GM21528 (cell line): ENCODE measurements at regions not wholly inside any gene's neighbourhood (a gene's known extent, or its start where the extent isn't known, plus 50 kb on each side); places are given as distances from the start of the nearest gene placed in this dataset.
"Not testable (repeated sequence)": the region's sequence is repeated elsewhere in the genome, so short reads cannot be mapped to it uniquely, and the experiment has no call there.

Source experiments
- ATAC-seq: cut with Tn5 transposase; IDR thresholded peaks from one replicate; pipeline ENCODE4 v1.9.1; 2021; ENCODE audit warnings: mild to moderate bottlenecking, moderate library complexity; ENCODE audit not compliant: unreplicated experiment, low FRiP score

DNA sequence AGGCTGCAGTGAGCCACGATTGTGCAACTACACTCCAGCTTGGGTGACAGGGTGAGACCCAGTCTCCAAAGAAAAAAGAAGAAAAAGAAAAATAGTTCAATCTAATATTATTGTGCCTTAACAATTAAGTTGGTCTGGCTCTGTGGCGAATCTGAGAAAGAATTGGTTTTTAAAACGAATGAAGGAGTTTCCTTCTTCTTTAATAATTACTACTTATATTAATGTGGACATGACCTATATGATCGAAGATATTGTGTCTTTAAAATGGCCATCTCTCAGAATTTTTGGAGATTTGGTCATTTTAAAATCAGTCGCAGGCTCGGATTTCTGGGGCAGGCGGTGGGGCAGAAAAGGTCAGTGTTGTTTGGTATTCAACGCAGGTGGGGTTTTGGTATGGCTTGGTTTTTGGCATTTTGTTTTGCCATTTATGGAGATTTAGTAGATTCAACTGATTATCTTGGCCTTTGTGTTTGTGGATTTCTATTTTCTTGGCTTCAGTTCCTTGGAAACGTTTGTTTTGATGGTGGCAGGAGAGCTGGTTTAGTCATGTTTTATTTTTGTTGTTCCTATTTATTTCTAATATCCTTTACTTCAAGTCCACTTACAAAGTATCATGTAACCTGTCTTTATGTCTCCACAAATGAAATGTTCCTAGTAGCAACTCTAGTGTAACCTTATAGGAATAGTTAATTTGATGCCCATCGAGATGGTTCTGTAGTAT lies 178.8 kb upstream of the MKLN1 start:
- ATAC-seq: no peak

DNA sequence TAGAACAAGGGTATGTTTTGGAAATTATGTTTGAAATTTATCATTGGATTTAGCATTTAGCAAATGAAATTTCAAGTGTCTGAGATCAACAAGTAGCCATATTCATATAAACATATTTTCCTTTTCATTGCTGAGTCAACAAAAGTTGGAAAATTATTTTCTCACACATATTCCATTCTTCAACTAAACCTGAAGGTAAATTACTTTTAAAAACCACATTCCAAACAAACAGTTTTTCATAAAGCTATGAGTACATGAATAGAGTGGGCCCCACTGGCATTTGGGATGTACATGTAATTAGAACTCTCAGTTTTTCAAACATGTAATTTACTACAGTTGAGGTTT lies 178.3 kb upstream of the MKLN1 start:
- no peak for ATAC-seq

DNA sequence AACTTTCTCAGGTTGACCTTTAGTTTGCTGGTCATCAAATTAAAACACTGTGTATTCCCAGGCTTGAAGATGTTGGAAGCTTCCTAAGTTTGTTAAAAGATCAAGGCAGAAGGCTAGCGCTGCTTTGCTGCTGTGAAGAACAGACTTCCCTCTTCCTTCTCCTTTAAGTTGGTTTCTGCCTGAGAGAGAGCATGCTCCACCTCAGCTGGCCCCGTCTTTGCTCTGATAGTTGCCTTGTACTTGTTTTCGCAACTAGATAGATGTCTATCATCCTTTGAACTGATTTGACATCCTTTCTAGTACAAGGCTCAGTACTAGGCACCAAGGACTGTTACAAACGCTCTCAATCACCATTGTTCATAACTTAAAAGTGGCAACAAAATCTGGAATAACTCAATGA lies 177.8 kb upstream of the MKLN1 start:
- ATAC-seq: no peak

DNA sequence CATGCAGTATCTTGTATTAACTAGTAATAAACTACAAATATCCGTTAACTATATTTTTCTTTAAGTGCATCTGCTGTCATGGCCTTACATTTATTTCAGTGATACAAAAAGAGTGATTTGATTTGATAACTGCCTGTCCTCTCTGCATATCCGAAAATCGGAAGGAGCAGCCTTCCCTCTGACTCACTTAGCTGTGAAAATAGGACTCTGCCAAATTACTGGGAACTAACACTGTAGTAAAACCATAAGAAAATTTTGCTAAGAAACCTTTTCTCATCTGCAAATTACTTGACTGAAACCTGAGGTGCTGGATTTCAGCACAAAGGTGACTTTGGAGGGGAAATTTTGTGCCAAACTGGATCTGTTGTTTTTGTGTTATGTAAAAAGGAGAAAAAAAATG lies 176.6 kb upstream of the MKLN1 start:
- ATAC-seq: no peak

DNA sequence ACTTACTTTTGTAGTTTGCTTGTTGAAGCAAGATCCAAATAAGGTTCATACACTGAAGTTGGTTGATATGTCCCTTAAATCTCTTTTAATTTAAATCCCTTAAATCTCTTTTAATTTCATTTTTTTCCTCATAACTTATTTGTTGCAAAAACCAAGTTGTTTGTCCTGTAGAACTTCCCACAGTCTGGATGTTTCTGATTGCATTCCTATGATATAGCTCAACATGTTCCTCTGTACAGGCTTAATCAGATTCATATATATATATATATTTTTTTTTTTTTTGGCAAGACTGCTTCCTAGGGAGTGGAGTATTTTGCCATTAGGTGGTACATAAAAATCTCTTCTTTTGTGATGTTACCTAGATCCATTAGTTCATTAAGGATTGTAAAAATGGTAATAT lies 174.9 kb upstream of the MKLN1 start:
- ATAC-seq: no peak

DNA sequence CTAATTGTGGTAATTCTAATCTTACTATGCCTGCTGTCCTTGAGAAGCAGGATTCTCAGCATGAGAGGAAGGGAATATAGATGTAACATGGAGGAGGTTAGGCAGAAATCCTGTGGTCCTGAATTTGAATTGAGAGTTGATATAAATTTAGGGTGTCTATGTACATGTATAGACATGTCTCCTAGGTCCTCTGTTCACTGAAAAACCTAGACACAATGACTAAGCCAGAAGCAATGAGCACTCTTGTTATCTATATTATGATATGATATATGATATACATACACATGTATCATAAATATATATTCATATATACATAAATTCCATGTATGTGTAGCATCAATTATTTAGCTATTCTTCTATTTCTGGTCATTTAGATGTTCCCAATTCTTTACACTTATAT lies 173.3 kb upstream of the MKLN1 start:
- no peak for ATAC-seq

DNA sequence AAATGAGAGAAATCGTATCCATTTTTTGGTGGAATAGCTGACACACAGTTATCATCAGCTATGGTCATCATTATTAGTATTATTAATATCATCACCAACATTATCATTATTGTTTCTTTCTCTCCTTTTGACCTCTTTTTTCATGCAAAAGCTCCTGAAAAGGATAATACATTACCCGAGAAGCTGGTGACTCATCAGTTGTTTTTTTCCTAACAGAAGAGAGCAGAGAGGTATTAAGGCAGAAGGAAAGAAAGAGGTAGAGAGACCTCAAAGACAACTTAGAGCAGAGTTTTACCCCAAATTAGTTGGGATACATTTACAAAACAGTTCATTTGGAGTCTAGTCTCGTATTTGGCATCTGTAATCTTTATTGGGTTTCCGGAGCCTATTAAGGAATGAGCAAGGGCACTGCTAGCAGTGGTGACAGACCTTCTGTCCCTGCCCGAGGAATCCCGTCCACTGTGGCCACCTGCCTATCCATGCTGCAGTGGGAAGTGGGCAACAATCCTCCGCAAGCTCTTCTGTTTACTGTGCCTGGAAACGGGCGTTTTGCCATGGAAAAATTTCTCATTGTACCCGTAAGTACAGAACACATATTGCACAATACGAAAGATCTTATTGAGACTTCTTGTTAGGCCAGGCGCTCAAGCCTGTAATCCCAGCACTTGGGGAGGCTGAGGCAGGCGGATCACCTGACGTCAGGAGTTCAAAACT lies 170.0 kb upstream of the MKLN1 start:
- no peak for ATAC-seq

DNA sequence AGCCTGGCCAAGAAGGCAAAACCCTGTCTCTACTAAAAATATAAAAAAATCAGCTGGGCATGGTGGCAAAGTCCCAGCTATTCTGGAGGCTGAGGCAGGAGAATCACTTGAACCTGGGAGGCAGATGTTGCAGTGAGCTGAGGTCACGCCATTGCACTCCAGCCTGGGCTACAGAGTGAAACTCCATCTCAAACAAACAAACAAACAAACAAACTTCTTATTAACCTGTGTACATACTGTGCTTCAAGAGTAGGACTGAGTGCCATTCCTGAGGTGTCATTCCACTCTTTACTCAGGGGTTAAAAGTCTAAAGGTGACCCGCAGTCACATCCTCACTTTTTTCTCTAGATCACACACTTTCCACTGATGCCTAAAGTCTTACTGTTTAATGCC lies 169.4 kb upstream of the MKLN1 start:
- ATAC-seq: not testable (repeated sequence)

DNA sequence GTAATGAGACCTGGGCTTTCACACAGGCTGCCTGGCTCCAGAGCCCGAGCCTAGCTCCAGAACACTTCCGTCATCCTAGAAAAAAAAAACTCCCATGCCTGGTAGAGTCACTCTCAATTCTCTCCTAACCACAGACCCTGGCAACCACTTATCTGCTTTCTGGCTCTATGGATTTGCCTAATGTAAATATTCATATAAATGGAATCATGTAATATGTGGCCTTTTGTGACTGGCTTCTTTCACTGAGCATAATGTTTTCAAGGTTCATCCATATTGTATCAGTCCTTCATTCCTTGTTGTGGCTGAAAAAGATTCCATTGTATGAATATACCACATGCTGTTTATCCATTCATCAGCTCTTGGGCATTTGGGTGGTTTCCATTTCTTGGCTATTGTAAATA lies 167.7 kb upstream of the MKLN1 start:
- ATAC-seq: no peak

DNA sequence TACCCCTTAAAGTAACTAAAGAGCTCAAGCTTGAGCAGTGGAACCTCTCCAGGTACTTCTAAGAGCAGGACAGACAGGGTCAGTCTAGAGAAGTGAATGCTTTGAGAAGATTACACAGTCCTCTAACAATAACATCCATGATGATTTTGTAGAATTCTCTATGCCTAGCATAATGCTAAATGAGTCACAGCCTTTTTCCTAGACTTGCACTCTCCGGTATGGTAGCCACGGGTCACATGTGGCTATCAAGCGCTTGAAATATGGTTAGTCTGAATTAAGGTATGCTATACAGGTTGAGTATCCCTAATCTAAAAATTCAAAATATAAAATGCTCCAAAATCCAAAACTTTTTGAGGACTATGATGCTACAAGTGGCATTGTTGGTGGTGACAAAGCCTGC lies 166.6 kb upstream of the MKLN1 start:
- ATAC-seq: no peak

DNA sequence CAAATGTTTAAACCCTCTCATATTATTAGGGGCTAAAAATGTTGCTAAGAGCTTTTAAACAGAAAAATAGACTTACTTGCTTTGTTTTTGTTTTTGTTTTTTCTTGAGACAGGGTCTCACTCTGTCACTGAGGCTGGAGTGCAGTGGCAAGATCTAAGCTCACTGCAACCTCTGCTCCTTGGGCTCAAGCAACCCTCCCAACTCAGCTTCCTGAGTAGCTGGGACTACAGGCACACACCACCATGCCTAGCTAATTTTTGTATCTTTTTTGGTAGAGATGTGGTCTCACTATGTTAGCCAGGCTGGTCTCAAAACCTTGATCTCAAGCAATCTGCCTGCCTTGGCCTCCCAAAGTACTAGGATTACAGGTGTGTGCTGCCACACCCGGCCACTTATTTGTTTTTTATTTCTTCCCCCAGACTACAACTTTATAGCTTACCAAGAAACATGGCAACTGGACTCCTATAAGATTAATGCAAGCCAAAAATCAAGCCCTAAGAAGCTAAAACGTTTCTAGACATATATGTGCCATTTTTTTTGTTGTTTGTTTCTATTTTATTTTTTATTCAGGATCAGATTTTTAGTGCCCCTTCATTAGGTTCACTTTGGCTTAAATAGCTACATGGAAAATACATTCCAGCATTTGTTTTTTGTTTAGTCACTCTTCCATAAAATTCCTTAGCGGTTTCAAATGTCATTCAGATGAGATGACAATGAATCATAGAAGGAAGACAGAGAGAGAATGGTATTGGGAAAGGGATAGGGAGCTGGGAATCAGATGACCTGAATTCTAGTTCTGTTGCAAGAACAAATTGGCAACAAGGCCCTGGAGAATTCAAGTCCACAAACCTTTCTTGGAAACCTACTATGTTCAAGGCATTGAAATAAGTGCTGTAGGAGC lies 163.4 kb upstream of the MKLN1 start:
- no peak for ATAC-seq

DNA sequence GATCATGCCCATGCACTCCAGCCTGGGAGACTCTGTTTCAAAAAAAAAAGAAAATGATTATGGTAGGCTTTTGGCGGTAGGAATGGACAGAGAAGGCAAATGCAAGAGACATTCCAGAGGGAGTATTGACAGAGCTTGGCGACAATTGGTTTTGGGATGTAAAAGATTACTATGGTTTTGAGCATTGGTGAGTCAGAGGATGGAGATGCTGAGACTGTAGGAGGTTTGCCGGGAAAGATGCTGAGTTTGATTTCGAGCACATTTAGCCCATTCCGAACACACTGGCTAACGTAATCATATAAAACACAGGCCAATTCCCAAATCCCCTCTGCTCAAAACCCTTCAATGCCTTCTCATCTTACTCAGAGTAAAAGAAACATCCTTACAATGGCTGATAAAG lies 161.6 kb upstream of the MKLN1 start:
- no peak for ATAC-seq

DNA sequence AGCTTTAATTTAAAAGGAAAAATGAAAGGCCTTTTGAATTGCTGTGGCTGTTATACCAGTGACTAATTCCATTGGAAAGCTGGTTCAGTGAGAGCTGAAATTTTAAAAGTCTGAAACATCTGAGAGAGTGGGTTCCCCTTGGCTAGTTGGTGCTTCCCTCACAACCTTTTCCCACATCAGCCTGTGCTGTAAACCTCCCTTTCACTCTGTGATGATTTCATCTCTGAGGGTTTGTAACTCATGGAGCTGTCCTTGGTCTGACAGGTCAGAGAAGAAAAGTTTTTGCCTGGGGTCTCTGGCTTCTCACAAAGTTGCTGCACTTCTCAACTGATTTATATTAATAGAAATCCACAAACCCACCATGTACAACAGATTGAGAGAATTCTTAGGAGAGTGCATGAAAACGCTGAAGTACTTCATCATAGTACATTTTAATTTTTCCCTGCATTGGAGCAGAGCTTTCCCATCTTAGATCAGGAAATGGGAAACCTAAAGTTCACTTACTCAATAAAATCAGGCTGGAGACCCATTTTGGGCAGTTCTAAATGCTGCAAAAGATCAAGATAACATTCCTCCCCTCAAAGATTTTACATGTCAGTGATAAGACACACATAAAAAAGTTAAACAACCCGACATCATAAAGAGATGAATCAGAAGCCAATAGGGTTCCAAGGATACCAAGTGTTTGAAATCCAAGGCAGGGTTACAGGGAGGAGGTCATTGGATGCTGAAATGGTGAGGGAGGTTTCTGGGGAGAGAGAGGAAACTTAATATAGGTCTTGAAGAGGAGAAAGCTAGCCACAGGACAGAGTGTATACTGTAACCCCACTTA lies 157.0 kb upstream of the MKLN1 start:
- no peak for ATAC-seq

DNA sequence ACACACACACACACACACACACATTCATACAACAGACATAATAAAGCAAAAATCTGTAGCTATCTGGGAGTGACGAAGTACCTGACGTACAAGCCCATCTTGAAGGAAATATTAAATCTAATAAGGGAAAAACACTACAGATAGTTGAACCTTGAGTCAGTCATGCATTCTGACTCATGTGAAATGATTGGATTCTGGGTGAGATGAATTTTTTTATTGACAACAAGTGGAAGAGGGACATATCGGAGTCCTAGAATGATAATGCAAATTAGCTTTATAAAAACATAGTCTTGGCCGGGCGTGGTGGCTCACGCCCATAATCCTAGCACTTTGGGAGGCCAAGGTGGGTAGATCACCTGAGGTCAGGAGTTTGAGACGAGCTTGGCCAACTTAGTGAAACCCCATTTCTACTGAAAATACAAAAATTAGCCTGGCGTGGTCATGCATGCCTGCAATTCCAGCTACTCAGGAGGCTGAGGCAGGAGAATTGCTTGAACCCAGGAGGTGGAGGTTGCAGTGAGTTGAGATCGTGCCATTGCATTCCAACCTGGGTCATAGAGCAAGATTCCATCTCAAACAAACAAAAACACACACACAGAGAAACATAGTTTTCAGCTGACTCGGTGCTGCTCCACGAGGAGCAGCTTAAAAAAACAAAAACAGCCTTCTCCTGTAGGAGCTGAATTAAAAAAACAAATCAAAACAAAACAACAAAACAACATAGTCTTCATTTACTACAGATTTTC lies 154.4 kb upstream of the MKLN1 start:
- no peak for ATAC-seq

DNA sequence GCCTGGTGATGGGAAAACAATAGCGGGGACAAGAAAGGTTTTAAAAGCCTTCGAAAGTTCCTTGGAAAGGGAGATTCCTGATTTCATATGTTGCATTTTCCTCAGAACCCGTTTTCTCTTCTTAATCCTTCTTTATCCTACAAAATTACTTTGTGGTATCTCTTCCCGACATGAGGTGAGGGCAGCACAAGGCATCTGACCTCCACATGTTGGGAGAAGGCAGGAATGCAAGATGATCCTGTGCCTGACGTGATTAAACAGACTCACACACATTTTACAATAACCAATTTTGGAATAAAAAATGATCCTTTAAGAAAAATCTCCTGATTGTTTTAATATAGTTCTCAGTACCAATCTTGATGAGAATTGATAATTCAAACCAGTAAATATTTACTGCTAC lies 153.3 kb upstream of the MKLN1 start:
- no peak for ATAC-seq

DNA sequence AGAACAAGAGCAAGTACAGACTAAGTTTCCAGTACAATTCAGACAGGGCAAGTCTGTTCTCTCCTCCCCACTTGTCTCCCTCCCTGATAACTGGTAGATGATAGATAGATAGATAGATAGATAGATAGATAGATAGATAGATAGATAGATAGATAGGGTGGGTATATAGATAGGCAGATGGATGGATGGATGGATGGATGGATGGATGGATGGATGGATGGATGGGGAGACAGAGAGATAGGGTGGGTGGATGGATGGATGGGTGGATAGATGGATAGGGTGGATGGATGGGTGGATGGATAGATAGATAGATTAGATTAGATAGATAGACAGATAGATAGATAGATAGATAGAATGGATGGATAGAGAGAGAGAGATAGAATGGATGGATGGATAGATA lies 152.8 kb upstream of the MKLN1 start:
- ATAC-seq: no peak

DNA sequence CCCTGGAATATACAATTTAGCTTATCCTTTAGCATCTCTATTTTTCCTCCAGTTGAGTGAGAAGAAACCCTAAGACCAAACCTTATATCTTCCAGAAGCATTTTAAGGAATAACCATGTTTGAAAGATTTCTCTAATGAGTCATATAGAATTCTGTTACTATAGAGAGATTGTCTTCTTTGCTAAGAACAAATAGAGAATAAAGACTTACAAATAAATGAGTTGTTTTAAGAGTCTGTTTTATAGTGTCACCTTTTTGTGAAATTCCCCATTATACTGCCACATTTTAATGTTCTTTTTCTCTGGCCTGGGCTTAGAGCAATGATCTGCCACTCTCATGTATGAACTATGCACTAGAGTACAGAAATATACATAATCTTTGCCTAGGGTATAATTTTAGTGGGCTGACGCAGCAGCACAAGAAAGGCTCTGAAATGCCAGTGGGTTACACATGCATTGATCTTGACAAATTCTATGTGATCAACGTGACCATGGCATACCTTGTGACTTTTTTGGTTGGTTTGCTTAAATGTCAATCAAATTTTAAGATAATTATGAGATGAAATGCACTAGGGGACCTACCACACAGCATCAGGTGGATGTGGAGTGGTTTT lies 145.1 kb upstream of the MKLN1 start:
- ATAC-seq: no peak

DNA sequence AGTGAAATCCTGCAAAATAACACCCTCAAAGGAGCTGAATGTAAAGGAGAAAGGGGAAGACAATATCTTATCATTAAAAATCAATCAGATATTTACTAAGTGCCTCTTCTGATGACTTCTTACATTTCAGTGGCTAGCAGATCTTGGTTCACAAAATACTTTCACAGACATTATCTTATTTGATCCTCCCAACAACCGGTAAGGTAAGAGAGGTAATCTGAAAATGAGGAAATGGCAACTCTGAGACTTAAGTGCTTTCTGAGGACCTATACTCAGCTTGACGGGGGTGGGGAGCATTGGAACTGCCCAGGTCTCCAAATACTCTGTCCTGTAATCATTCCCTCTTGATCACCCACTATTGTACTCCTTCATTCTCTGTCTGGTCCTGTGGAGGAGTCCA lies 144.6 kb upstream of the MKLN1 start:
- ATAC-seq: no peak

DNA sequence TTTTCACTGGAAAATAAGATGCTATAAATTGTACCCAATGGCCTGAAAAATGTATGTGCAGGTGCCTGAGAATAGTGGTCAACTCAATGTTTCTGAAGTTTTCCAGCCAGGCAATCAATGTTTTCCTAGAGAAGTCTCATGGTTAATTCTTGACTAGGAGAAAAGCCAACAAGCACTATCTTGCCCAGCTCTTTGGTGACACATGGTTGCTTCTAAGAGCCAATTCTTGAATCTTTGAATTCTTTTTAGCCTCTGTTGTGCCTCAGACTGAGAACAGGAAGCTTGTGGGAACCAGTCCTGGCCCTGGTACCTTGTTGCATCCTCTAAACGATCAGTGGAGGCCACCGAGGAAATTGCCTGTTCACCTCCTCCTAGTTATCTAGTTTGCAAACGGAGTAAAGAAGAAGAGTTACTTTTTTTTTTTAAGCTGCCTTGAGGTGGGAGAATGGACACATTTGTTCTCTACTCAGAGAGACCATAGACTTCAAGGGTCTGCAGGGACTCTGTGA lies 144.0 kb upstream of the MKLN1 start:
- no peak for ATAC-seq
